OCI-LY1 (cell line): ENCODE measurements at regions not wholly inside any gene's neighbourhood (a gene's known extent, or its start where the extent isn't known, plus 50 kb on each side); places are given as distances from the start of the nearest gene placed in this dataset.

Experiments used
- H2AFZ ChIP-seq: fragments of 200-600 bp; sonication (generic), shearing (Covaris generic); 2 replicates; pipeline ENCODE4 v1.6.0; 2014; ENCODE audit warnings: antibody characterized with exemption, mild to moderate bottlenecking, low read length
- H3F3A ChIP-seq: fragments of 200-600 bp; sonication (generic), shearing (Covaris generic); 2 replicates; pipeline ENCODE4 v1.6.0; 2014; ENCODE audit warnings: mild to moderate bottlenecking, antibody characterized with exemption, low read length, moderate library complexity; ENCODE audit not compliant: insufficient read depth
- H3K27ac ChIP-seq: fragments of 200-600 bp; sonication (generic); 2 replicates; pipeline ENCODE4 v1.5.1; 2014; ENCODE audit warnings: low read length, mixed run types, mild to moderate bottlenecking, low read depth; ENCODE audit not compliant: poor library complexity, severe bottlenecking
- H3K27me3 ChIP-seq: fragments of 200-600 bp; sonication (generic); 2 replicates; pipeline ENCODE4 v1.6.0; 2014; ENCODE audit warnings: antibody characterized with exemption, mild to moderate bottlenecking, low read length, moderate library complexity; ENCODE audit not compliant: insufficient read depth
- H3K36me3 ChIP-seq: fragments of 200-600 bp; sonication (generic); 2 replicates; pipeline ENCODE4 v1.6.1; 2014; ENCODE audit warnings: mild to moderate bottlenecking, antibody characterized with exemption, low read length, moderate library complexity, mixed read lengths; ENCODE audit not compliant: insufficient read depth
- H3K4me1 ChIP-seq: fragments of 200-600 bp; sonication (generic); 2 replicates; pipeline ENCODE4 v1.5.1; 2014; ENCODE audit warnings: mild to moderate bottlenecking, low read length, moderate library complexity; ENCODE audit not compliant: insufficient read depth, severe bottlenecking
- H3K4me2 ChIP-seq: fragments of 200-600 bp; sonication (generic), shearing (Covaris generic); 2 replicates; pipeline ENCODE4 v1.6.1; 2014; ENCODE audit warnings: low read length
- H3K4me3 ChIP-seq: fragments of 200-600 bp; sonication (generic); 2 replicates; pipeline ENCODE4 v1.5.1; 2014; ENCODE audit warnings: low read length, low read depth, mild to moderate bottlenecking, mixed read lengths; ENCODE audit not compliant: poor library complexity, severe bottlenecking
- H3K79me2 ChIP-seq: fragments of 200-600 bp; shearing (Covaris generic); 2 replicates; pipeline ENCODE4 v1.6.1; 2016; ENCODE audit warnings: mixed run types, low read length, mixed read lengths; ENCODE audit not compliant: insufficient read depth
- H3K9ac ChIP-seq: fragments of 200-600 bp; sonication (generic), shearing (Covaris generic); 2 replicates; pipeline ENCODE4 v1.6.1; 2014; ENCODE audit warnings: mild to moderate bottlenecking, low read length, mixed read lengths
- H3K9me2 ChIP-seq: fragments of 200-600 bp; sonication (generic), shearing (Covaris generic); 2 replicates; pipeline ENCODE4 v1.6.1; 2014; ENCODE audit warnings: low read depth, mild to moderate bottlenecking, low read length, mixed read lengths
- H3K9me3 ChIP-seq: fragments of 200-600 bp; shearing (Covaris generic); 2 replicates; pipeline ENCODE4 v1.6.1; 2014; ENCODE audit warnings: low read length, mixed read lengths
- H4K20me1 ChIP-seq: fragments of 200-600 bp; sonication (generic), shearing (Covaris generic); 2 replicates; pipeline ENCODE4 v1.6.0; 2016; ENCODE audit warnings: mild to moderate bottlenecking, low read length; ENCODE audit not compliant: insufficient read depth
- EZH2 ChIP-seq: fragments of 200-600 bp; sonication (generic), shearing (Covaris generic); IDR thresholded peaks from 2 replicates; pipeline ENCODE4 v1.8.0; 2017; ENCODE audit warnings: borderline replicate concordance, mixed run types, mild to moderate bottlenecking, antibody characterized with exemption, low read length, moderate library complexity, mixed read lengths
- TF ChIP-seq, protein P1 (sequence below): fragments of 200-600 bp; sonication (generic), shearing (Covaris generic); IDR thresholded peaks from 2 replicates; pipeline ENCODE4 v1.5.1; 2017; ENCODE audit warnings: mild to moderate bottlenecking, antibody characterized with exemption, low read length, moderate library complexity, mixed read lengths

DNA sequence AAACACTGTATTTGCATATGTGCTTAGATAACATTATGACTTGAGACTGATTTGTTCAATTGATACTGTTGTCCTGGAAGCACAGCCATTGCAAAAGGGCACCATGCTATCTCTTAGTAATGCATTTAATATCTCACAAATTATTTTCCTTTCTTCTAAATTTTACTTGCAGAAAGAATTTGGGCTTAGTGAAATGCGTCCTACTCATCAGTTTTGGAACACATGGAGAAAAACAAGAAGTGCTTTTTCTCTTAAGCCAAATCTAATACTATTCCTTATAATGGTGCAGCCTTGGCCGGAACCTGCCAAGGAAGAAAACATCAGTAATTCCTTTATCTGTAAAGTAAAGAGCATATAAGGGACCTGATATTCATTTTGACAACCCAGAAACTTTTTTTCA is 172.2 kb upstream of the ZNF608 start:
- H3K27ac ChIP-seq, result peak overlapping the region; percentile 96
- peaks cover 72% of the 10 kb centered on the region for H3K4me1 ChIP-seq

DNA sequence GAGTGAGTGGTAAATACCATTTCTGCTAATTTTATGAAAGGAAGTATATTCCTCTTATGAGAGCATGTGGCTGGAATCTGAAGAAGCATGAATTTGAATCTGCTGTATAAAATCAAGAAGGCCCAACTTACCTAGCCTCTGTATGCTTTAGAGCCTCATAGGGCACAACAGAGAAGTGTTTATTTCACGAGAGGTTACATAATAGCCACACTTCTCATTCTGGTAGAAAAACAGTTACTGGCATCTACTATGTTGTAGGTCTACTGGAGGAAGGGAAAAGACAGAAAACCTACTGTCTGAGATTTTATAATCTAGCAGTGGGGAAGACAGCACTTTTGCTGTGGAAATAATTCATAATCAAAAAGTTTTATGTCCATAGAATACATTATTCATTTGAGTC is 172.6 kb upstream of the ZNF608 start:
- Histone ChIP-seq H2AFZ (no peak overlapping the region), H3K9ac (peak overlapping the region; percentile 63), H3K36me3 (no peaks in the 10 kb centered on the region), H3K4me1 (peaks cover 71% of the 10 kb centered on the region), H3K9me3 (no peaks in the 10 kb centered on the region), H3K4me2 (peak overlapping the region; percentile 81), H3K27me3 (no peaks in the 10 kb centered on the region), H3K4me3 (no peak overlapping the region), H3F3A (no peaks in the 10 kb centered on the region), H3K27ac (peak overlapping the region; percentile 96), H3K9me2 (no peaks in the 10 kb centered on the region), H3K79me2 (no peaks in the 10 kb centered on the region), H4K20me1 (no peaks in the 10 kb centered on the region)
- TF ChIP-seq, protein P1, sequence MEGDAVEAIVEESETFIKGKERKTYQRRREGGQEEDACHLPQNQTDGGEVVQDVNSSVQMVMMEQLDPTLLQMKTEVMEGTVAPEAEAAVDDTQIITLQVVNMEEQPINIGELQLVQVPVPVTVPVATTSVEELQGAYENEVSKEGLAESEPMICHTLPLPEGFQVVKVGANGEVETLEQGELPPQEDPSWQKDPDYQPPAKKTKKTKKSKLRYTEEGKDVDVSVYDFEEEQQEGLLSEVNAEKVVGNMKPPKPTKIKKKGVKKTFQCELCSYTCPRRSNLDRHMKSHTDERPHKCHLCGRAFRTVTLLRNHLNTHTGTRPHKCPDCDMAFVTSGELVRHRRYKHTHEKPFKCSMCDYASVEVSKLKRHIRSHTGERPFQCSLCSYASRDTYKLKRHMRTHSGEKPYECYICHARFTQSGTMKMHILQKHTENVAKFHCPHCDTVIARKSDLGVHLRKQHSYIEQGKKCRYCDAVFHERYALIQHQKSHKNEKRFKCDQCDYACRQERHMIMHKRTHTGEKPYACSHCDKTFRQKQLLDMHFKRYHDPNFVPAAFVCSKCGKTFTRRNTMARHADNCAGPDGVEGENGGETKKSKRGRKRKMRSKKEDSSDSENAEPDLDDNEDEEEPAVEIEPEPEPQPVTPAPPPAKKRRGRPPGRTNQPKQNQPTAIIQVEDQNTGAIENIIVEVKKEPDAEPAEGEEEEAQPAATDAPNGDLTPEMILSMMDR, result no peak
- TF ChIP-seq EZH2, result no peak

More for the DNA sequence above, 172.2 kb upstream of the ZNF608 start:
- Histone ChIP-seq H2AFZ (no peak overlapping the region), H3K79me2 (no peaks in the 10 kb centered on the region), H3K9me3 (no peaks in the 10 kb centered on the region), H3K9ac (peak overlapping the region; percentile 63), H4K20me1 (no peaks in the 10 kb centered on the region), H3F3A (no peaks in the 10 kb centered on the region), H3K4me2 (peak overlapping the region; percentile 81; the same call in 1 of the 2 replicates), H3K9me2 (no peaks in the 10 kb centered on the region), H3K27me3 (no peaks in the 10 kb centered on the region), H3K36me3 (no peaks in the 10 kb centered on the region), H3K4me3 (no peak overlapping the region)
- TF ChIP-seq, protein P1, result no peak
- TF ChIP-seq EZH2, result no peak

DNA sequence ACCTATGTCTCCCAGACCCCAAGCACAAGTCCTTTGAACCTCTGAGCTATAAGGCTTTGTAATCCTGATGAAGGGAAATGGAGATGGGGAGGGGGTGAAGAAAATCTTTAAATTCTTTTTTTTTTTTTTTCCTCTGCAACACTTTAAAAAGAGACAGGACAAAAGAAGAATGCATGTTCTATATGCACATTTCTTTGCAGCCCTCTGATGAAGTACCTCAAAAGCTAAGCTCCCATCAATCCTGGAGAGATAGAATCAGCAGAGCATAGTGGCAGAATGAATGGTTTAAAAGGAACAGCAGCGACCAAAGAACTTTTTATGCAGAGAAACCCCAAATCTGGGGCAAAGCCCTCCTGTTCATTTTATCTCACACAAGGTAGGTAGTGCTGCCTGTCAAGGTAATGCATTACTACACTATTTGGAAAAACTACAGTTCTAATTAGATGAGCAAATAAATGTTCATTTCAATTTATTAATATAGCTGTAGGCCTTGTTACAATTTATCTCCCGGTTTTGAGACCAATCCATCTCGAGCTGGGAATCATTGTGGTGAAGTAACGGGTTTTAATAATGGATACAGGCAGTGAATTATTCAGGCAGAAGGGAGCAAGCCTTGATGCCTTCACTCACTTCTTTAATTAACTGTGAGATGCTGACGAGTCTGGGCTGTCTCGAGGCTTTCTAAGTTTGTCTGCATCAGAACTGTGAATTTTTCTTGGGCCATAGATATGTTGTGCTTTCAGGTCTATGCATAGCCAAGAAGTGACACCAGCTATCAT is 173.5 kb upstream of the ZNF608 start:
- Histone ChIP-seq H3K9me2 (no peaks in the 10 kb centered on the region), H3K4me3 (peak overlapping the region; percentile 41), H3K27me3 (no peaks in the 10 kb centered on the region), H3K36me3 (no peaks in the 10 kb centered on the region), H3F3A (no peaks in the 10 kb centered on the region), H3K4me1 (peaks cover 67% of the 10 kb centered on the region), H2AFZ (no peak overlapping the region), H3K4me2 (peak overlapping the region; percentile 81), H3K9me3 (no peaks in the 10 kb centered on the region), H3K9ac (peak overlapping the region; percentile 63), H3K79me2 (no peaks in the 10 kb centered on the region), H4K20me1 (no peaks in the 10 kb centered on the region), H3K27ac (peak overlapping the region; percentile 96)
- no peak for TF ChIP-seq EZH2
- TF ChIP-seq, protein P1, result no peak
